ENCODE measurements at regions not wholly inside any gene's neighbourhood (a gene's known extent, or its start where the extent isn't known, plus 50 kb on each side); places are given as distances from the start of the nearest gene placed in this dataset.

- DNase-seq = peak; percentile 44
Observed at GRCh38 chr13:73480779-73481559, 422.2 kb downstream of the KLF5 start.

- DNase-seq = no peak
Observed at GRCh38 chr13:73479856-73480255, 421.1 kb downstream of the KLF5 start.

- no peak for DNase-seq
Observed at GRCh38 chr13:73479351-73479750, 420.5 kb downstream of the KLF5 start.

GRCh38 chr13:73477441-73477840 lies 418.6 kb downstream of the KLF5 start:
- DNase-seq = no peak

GRCh38 chr13:73473016-73473415 lies 414.2 kb downstream of the KLF5 start:
- no peak for DNase-seq

- DNase-seq = no peak
Observed at GRCh38 chr13:73467125-73467524, 408.3 kb downstream of the KLF5 start.

GRCh38 chr13:73466561-73466960 lies 407.8 kb downstream of the KLF5 start:
- DNase-seq = no peak

- no peak for DNase-seq
Observed at GRCh38 chr13:73465617-73465971, 406.8 kb downstream of the KLF5 start.

- DNase-seq = no peak
Observed at GRCh38 chr13:73464758-73465616, 406.2 kb downstream of the KLF5 start.

GRCh38 chr13:73462241-73462640 lies 403.4 kb downstream of the KLF5 start:
- DNase-seq = no peak

GRCh38 chr13:73451221-73452029 lies 392.6 kb downstream of the KLF5 start:
- no peak for DNase-seq

GRCh38 chr13:73450583-73450982 lies 391.8 kb downstream of the KLF5 start:
- DNase-seq = no peak

GRCh38 chr13:73449252-73449651 lies 390.4 kb downstream of the KLF5 start:
- DNase-seq = no peak

- DNase-seq = no peak
Observed at GRCh38 chr13:73440296-73440895, 381.6 kb downstream of the KLF5 start.

- no peak for DNase-seq
Observed at GRCh38 chr13:73433890-73434289, 375.1 kb downstream of the KLF5 start.

GRCh38 chr13:73433458-73433857 lies 374.7 kb downstream of the KLF5 start:
- DNase-seq = no peak

GRCh38 chr13:73429701-73430100 lies 370.9 kb downstream of the KLF5 start:
- DNase-seq = no peak

GRCh38 chr13:73428706-73429105 lies 369.9 kb downstream of the KLF5 start:
- DNase-seq = no peak

GRCh38 chr13:73428137-73428536 lies 369.3 kb downstream of the KLF5 start:
- no peak for DNase-seq

- DNase-seq = no peak
Observed at GRCh38 chr13:73422973-73423372, 364.2 kb downstream of the KLF5 start.

GRCh38 chr13:73421310-73421912 lies 362.6 kb downstream of the KLF5 start:
- no peak for DNase-seq

- no peak for DNase-seq
Observed at GRCh38 chr13:73419186-73419585, 360.4 kb downstream of the KLF5 start.
